GM23338 (cell line): ENCODE measurements at regions not wholly inside any gene's neighbourhood (a gene's known extent, or its start where the extent isn't known, plus 50 kb on each side); places are given as distances from the start of the nearest gene placed in this dataset.

Experiments
- ATAC-seq: fragments of 200-7000 bp; cut with Tn5 transposase; 3 replicates; pipeline ENCODE4 v1.9.1; 2020
- DNase-seq: peaks from one replicate; pipeline ENCODE4 v3.0.0-alpha.2; 2015; ENCODE audit warnings: low spot score
- H2AFZ ChIP-seq: fragments of 200-600 bp; sonication (generic); 2 replicates; pipeline ENCODE4 v1.8.0; 2016; ENCODE audit warnings: antibody characterized with exemption, mild to moderate bottlenecking, moderate library complexity
- H3F3A ChIP-seq: fragments of 200-600 bp; sonication (generic); replicated peaks from 2 replicates; pipeline ENCODE4 v1.8.0; 2017; ENCODE audit warnings: antibody characterized with exemption, mixed run types, low read depth
- H3K27ac ChIP-seq: fragments of 200-600 bp; sonication (generic); 2 replicates; pipeline ENCODE4 v1.6.1; 2016; ENCODE audit warnings: low read depth
- H3K27me3 ChIP-seq: fragments of 200-600 bp; sonication (generic); 2 replicates; pipeline ENCODE4 v1.8.0; 2016; ENCODE audit warnings: mild to moderate bottlenecking, mixed run types, moderate library complexity; ENCODE audit not compliant: insufficient read depth
- H3K36me3 ChIP-seq: fragments of 200-600 bp; sonication (generic); 2 replicates; pipeline ENCODE4 v1.8.0; 2016; ENCODE audit warnings: mild to moderate bottlenecking; ENCODE audit not compliant: insufficient read depth
- H3K4me1 ChIP-seq: fragments of 200-600 bp; sonication (generic); 2 replicates; pipeline ENCODE4 v1.8.0; 2016; ENCODE audit warnings: mild to moderate bottlenecking, moderate library complexity; ENCODE audit not compliant: insufficient read depth
- H3K4me2 ChIP-seq: fragments of 200-600 bp; sonication (generic); 2 replicates; pipeline ENCODE4 v1.7.1; 2017; ENCODE audit warnings: mixed run types
- H3K4me3 ChIP-seq: fragments of 200-600 bp; sonication (generic); 2 replicates; pipeline ENCODE4 v1.6.1; 2016; ENCODE audit warnings: mixed run types
- H3K79me2 ChIP-seq: fragments of 200-600 bp; sonication (generic); replicated peaks from 2 replicates; pipeline ENCODE4 v1.8.0; 2017; ENCODE audit warnings: mild to moderate bottlenecking; ENCODE audit not compliant: insufficient read depth
- H3K9me2 ChIP-seq: fragments of 200-600 bp; sonication (generic); 2 replicates; pipeline ENCODE4 v1.8.0; 2017; ENCODE audit not compliant: insufficient read depth
- H4K20me1 ChIP-seq: fragments of 200-600 bp; sonication (generic); replicated peaks from 2 replicates; pipeline ENCODE4 v1.8.0; 2017; ENCODE audit warnings: mild to moderate bottlenecking; ENCODE audit not compliant: insufficient read depth
- H3K27ac Mint-ChIP-seq: 2 replicates; pipeline ENCODE4 v1.8.0; 2020; ENCODE audit warnings: inconsistent platforms, mild to moderate bottlenecking, moderate library complexity, mixed read lengths
- H3K27me3 Mint-ChIP-seq: 3 replicates; pipeline ENCODE4 v1.8.0; 2022; ENCODE audit warnings: low read depth, mild to moderate bottlenecking, moderate library complexity, mixed read lengths, inconsistent platforms; ENCODE audit not compliant: insufficient read depth, poor library complexity
- H3K36me3 Mint-ChIP-seq: 3 replicates; pipeline ENCODE4 v1.8.0; 2021; ENCODE audit warnings: low read depth, mild to moderate bottlenecking, inconsistent platforms, moderate library complexity, mixed read lengths
- H3K4me1 Mint-ChIP-seq: 3 replicates; pipeline ENCODE4 v1.8.0; 2020; ENCODE audit warnings: mild to moderate bottlenecking, inconsistent platforms, mixed read lengths
- H3K4me3 Mint-ChIP-seq: 3 replicates; pipeline ENCODE4 v1.8.0; 2021; ENCODE audit warnings: moderate library complexity, mild to moderate bottlenecking, inconsistent platforms, mixed read lengths
- H3K9me3 Mint-ChIP-seq: 3 replicates; pipeline ENCODE4 v1.8.0; 2020; ENCODE audit warnings: moderate library complexity, mild to moderate bottlenecking, inconsistent platforms, mixed read lengths
- EZH2 ChIP-seq: fragments of 200-600 bp; sonication (generic); IDR thresholded peaks from one replicate; pipeline ENCODE4 v1.8.0; 2017; ENCODE audit warnings: antibody characterized with exemption, mild to moderate bottlenecking, low read depth; ENCODE audit not compliant: unreplicated experiment
- EZH2phosphoT487 ChIP-seq: fragments of 200-600 bp; sonication (generic); IDR thresholded peaks from one replicate; pipeline ENCODE4 v1.8.1; 2018; ENCODE audit warnings: antibody characterized with exemption; ENCODE audit not compliant: unreplicated experiment
- NANOG ChIP-seq: IDR thresholded peaks from 2 replicates; pipeline ENCODE4 v1.6.1; 2016; ENCODE audit warnings: antibody characterized with exemption, borderline replicate concordance
- STAT1 ChIP-seq: IDR thresholded peaks from one replicate; pipeline ENCODE4 v1.6.1; 2016; ENCODE audit warnings: antibody characterized with exemption; ENCODE audit not compliant: unreplicated experiment
- ZNF114 ChIP-seq: fragments of 250-450 bp; sonication (Bioruptor Pico); IDR thresholded peaks from 2 replicates; pipeline ENCODE4 v1.5.0; 2020; ENCODE audit warnings: mild to moderate bottlenecking, moderate library complexity
- TF ChIP-seq, protein P1 (sequence below): fragments of 250-450 bp; sonication (Bioruptor Pico); IDR thresholded peaks from 2 replicates; pipeline ENCODE4 v1.5.0; 2020; ENCODE audit warnings: mild to moderate bottlenecking, moderate library complexity
- TF ChIP-seq, protein P2 (sequence below), 2 experiments: fragments of 200-600 bp in 1 of 2; sonication (generic) in 1 of 2; conservative IDR thresholded peaks; 2 replicates each; pipeline versions ENCODE4 v1.5.1 to v1.6.1; 2016 to 2017; ENCODE audit warnings: antibody characterized with exemption in 2 of 2, low read depth in 2 of 2, mild to moderate bottlenecking in 2 of 2, moderate library complexity in 1 of 2
- TF ChIP-seq, protein P3 (sequence below): IDR thresholded peaks from one replicate; pipeline ENCODE4 v1.6.1; 2018; ENCODE audit warnings: antibody characterized with exemption; ENCODE audit not compliant: unreplicated experiment
- TF ChIP-seq, protein P4 (sequence below): IDR thresholded peaks from 2 replicates; pipeline ENCODE4 v1.6.1; 2016; ENCODE audit warnings: antibody characterized with exemption

DNA sequence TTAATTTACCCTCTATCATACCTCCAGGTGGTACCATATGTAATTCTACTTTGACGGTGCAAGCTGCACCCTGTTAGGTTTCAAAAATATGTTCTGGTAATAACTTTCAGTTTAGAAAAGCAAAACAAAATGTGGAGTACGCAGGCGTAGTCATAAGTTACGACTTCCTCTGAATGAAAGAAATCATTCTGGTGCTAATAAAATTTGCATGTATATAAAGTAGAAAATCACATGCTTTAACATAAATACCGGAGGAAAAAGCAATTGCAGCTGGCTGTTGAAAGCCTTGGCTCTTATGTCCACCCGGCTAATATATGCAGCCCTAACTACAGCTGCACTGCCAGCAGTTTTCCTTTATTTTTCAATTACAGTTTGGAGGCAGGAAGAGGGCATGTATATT lies 65.2 kb upstream of the TMPRSS15 start:
- Histone ChIP-seq H3K9me2 (no peaks in the 10 kb centered on the region), H3F3A (no peaks in the 10 kb centered on the region), H3K4me1 (peaks cover 20% of the 10 kb centered on the region; the same call in 1 of the 2 replicates), H3K27ac (no peak overlapping the region), H3K79me2 (no peaks in the 10 kb centered on the region), H3K4me2 (peak overlapping the region; percentile 29; the same call in 1 of the 2 replicates), H3K27me3 (no peaks in the 10 kb centered on the region), H4K20me1 (no peaks in the 10 kb centered on the region), H2AFZ (no peak overlapping the region), H3K4me3 (no peak overlapping the region), H3K36me3 (no peaks in the 10 kb centered on the region)
- H3K27me3 Mint-ChIP-seq: no peaks in the 10 kb centered on the region
- no peak overlapping the region for H3K27ac Mint-ChIP-seq
- TF ChIP-seq ZNF114 (CRISPR knock-in tag) (no peak), STAT1 (no peak), NANOG (no peak), EZH2 (no peak), EZH2phosphoT487 (no peak)
- TF ChIP-seq, protein P1, sequence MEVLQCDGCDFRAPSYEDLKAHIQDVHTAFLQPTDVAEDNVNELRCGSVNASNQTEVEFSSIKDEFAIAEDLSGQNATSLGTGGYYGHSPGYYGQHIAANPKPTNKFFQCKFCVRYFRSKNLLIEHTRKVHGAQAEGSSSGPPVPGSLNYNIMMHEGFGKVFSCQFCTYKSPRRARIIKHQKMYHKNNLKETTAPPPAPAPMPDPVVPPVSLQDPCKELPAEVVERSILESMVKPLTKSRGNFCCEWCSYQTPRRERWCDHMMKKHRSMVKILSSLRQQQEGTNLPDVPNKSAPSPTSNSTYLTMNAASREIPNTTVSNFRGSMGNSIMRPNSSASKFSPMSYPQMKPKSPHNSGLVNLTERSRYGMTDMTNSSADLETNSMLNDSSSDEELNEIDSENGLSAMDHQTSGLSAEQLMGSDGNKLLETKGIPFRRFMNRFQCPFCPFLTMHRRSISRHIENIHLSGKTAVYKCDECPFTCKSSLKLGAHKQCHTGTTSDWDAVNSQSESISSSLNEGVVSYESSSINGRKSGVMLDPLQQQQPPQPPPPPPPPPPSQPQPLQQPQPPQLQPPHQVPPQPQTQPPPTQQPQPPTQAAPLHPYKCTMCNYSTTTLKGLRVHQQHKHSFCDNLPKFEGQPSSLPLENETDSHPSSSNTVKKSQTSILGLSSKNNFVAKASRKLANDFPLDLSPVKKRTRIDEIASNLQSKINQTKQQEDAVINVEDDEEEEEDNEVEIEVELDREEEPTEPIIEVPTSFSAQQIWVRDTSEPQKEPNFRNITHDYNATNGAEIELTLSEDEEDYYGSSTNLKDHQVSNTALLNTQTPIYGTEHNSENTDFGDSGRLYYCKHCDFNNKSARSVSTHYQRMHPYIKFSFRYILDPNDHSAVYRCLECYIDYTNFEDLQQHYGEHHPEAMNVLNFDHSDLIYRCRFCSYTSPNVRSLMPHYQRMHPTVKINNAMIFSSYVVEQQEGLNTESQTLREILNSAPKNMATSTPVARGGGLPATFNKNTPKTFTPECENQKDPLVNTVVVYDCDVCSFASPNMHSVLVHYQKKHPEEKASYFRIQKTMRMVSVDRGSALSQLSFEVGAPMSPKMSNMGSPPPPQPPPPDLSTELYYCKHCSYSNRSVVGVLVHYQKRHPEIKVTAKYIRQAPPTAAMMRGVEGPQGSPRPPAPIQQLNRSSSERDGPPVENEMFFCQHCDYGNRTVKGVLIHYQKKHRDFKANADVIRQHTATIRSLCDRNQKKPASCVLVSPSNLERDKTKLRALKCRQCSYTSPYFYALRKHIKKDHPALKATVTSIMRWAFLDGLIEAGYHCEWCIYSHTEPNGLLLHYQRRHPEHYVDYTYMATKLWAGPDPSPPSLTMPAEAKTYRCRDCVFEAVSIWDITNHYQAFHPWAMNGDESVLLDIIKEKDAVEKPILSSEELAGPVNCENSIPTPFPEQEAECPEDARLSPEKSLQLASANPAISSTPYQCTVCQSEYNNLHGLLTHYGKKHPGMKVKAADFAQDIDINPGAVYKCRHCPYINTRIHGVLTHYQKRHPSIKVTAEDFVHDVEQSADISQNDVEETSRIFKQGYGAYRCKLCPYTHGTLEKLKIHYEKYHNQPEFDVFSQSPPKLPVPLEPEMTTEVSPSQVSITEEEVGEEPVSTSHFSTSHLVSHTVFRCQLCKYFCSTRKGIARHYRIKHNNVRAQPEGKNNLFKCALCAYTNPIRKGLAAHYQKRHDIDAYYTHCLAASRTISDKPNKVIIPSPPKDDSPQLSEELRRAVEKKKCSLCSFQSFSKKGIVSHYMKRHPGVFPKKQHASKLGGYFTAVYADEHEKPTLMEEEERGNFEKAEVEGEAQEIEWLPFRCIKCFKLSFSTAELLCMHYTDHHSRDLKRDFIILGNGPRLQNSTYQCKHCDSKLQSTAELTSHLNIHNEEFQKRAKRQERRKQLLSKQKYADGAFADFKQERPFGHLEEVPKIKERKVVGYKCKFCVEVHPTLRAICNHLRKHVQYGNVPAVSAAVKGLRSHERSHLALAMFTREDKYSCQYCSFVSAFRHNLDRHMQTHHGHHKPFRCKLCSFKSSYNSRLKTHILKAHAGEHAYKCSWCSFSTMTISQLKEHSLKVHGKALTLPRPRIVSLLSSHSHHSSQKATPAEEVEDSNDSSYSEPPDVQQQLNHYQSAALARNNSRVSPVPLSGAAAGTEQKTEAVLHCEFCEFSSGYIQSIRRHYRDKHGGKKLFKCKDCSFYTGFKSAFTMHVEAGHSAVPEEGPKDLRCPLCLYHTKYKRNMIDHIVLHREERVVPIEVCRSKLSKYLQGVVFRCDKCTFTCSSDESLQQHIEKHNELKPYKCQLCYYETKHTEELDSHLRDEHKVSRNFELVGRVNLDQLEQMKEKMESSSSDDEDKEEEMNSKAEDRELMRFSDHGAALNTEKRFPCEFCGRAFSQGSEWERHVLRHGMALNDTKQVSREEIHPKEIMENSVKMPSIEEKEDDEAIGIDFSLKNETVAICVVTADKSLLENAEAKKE (CRISPR knock-in tag): no peak
- TF ChIP-seq, protein P2, sequence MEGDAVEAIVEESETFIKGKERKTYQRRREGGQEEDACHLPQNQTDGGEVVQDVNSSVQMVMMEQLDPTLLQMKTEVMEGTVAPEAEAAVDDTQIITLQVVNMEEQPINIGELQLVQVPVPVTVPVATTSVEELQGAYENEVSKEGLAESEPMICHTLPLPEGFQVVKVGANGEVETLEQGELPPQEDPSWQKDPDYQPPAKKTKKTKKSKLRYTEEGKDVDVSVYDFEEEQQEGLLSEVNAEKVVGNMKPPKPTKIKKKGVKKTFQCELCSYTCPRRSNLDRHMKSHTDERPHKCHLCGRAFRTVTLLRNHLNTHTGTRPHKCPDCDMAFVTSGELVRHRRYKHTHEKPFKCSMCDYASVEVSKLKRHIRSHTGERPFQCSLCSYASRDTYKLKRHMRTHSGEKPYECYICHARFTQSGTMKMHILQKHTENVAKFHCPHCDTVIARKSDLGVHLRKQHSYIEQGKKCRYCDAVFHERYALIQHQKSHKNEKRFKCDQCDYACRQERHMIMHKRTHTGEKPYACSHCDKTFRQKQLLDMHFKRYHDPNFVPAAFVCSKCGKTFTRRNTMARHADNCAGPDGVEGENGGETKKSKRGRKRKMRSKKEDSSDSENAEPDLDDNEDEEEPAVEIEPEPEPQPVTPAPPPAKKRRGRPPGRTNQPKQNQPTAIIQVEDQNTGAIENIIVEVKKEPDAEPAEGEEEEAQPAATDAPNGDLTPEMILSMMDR (conservative IDR thresholded peaks at IDR 0.05; ENCODE audit: low read depth in 2 of 2): no peak
- TF ChIP-seq, protein P3, sequence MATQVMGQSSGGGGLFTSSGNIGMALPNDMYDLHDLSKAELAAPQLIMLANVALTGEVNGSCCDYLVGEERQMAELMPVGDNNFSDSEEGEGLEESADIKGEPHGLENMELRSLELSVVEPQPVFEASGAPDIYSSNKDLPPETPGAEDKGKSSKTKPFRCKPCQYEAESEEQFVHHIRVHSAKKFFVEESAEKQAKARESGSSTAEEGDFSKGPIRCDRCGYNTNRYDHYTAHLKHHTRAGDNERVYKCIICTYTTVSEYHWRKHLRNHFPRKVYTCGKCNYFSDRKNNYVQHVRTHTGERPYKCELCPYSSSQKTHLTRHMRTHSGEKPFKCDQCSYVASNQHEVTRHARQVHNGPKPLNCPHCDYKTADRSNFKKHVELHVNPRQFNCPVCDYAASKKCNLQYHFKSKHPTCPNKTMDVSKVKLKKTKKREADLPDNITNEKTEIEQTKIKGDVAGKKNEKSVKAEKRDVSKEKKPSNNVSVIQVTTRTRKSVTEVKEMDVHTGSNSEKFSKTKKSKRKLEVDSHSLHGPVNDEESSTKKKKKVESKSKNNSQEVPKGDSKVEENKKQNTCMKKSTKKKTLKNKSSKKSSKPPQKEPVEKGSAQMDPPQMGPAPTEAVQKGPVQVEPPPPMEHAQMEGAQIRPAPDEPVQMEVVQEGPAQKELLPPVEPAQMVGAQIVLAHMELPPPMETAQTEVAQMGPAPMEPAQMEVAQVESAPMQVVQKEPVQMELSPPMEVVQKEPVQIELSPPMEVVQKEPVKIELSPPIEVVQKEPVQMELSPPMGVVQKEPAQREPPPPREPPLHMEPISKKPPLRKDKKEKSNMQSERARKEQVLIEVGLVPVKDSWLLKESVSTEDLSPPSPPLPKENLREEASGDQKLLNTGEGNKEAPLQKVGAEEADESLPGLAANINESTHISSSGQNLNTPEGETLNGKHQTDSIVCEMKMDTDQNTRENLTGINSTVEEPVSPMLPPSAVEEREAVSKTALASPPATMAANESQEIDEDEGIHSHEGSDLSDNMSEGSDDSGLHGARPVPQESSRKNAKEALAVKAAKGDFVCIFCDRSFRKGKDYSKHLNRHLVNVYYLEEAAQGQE: no peak
- TF ChIP-seq, protein P4, sequence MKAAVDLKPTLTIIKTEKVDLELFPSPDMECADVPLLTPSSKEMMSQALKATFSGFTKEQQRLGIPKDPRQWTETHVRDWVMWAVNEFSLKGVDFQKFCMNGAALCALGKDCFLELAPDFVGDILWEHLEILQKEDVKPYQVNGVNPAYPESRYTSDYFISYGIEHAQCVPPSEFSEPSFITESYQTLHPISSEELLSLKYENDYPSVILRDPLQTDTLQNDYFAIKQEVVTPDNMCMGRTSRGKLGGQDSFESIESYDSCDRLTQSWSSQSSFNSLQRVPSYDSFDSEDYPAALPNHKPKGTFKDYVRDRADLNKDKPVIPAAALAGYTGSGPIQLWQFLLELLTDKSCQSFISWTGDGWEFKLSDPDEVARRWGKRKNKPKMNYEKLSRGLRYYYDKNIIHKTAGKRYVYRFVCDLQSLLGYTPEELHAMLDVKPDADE: no peak
- no peak for ATAC-seq
- peaks cover 12% of the 10 kb centered on the region for H3K4me1 Mint-ChIP-seq
- no peak overlapping the region for H3K4me3 Mint-ChIP-seq
- no peak for DNase-seq
- H3K36me3 Mint-ChIP-seq: peaks cover 10% of the 10 kb centered on the region; the same call in 2 of the 3 replicates
- H3K9me3 Mint-ChIP-seq: peaks cover 9% of the 10 kb centered on the region; the same call in 2 of the 3 replicates
